ENCODE measurements at regions not wholly inside any gene's neighbourhood (a gene's known extent, or its start where the extent isn't known, plus 50 kb on each side); places are given as distances from the start of the nearest gene placed in this dataset.

DNA sequence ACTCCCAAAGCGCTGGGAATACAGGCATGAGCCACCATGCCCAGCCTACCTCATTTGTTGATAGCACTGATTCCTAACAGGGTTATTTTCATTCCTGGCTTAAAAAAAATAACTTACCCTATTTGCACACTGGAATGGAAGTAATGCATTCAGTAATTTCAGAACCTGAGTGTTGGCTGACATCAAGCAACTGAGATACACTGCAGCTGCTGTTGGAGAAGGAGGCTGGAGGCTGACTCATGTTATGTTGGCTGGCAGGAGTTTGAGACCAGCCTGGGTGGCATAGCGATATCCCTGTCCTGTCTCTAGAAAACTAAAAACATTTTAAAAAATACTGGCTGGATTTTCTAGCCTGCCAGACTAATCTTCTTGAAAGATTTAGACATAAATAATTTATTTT is 385.1 kb upstream of the MEX3C start:
- DNase-seq (ENCODE audit: low spot score), result no peak

DNA sequence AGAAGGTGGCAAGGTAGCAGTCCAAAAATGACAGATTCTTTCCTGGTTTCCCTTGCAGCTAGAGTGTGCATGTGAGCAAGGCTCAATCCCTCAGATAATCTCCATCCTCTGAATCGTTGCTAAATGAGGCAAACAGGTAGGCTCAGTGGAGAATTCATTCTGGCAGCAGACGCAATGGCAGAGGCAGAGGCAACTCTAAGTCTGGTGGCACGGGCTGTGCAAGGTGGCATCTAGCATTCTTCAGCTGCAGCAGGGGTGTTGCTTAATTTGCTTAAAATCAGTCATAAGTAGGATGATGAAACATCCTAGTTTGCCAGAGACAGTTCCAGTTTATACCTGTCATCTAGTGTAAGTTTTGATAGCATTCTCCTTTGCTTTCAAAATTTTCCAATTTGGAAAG is 391.1 kb upstream of the MEX3C start:
- no peak for DNase-seq (ENCODE audit: low spot score)

DNA sequence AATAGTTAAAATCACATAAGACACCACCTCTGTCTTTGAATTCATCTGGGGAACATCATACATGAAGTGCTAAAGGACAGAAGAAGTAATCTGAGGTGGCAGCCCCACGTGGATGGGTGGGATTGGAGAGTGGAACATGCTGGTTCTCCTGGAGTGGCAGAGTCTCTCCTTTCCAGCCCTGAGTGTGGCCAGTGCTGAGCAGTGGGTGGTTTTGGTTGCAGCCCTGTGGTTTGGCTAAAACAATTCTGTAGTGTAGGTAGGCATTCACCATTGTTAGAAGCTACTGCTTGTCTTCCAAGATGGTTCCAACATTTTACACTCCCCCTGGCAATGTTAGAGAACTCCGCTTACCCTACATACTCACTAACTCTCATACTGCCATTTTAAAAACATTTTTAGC is 396.4 kb upstream of the MEX3C start:
- no peak for DNase-seq (ENCODE audit: low spot score)

DNA sequence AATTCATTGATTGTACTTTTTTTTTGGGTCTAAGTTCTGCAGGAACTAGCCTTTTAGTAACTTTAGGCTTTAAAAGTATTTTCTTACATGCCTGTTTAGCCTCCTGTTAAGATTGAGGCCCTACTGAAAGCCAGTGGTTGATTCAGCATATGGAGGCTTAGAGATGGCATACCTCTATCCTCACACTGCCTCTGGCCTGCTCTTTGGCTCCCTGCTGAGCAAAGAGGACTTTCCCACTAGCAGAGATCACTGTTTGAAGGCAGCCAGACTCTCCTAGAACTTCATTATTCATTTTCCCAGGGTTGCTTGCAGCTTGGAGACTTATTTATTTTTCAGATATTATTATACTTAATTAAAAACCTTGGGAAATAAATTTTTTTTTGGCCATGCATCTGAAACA is 405.6 kb upstream of the MEX3C start:
- DNase-seq (ENCODE audit: low spot score), result no peak

DNA sequence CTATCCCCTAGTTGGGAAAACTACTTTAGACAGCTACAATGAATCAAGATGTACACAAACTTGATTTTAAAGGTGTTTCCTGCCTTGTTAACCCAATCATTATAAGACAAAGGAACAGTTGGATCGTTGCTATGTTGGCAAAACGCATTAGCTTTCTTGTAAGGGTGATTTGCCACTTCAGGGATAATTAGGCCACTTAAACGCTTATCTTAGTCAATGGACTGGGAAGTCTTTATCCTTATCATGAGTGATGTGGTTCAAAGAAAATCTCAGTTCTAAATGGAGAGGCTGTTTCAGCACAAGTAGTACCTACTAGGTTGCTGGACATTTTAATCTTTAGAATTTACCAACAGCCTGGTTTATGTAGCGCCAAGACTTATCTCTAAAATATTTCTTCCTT is 406.1 kb upstream of the MEX3C start:
- DNase-seq (ENCODE audit: low spot score), result no peak

DNA sequence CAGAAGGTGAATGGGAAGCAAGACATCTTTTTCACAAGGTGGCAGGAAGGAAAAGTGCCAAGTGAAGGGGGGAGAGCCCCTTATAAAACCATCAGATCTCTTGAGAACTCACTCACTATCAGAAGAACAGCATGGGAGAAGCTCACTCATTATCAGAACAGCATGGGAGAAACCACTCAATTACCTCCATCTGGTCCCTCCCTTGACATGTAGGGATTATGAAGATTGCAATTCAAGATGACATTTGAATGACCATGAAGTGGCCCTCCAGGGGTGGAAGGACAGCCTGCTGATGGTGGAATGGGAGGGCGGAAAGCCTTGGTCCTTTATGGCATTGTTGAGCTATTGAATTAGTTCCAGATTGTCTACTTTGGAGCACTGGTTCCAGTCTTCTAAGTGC is 413.0 kb upstream of the MEX3C start:
- no peak for DNase-seq (ENCODE audit: low spot score)

DNA sequence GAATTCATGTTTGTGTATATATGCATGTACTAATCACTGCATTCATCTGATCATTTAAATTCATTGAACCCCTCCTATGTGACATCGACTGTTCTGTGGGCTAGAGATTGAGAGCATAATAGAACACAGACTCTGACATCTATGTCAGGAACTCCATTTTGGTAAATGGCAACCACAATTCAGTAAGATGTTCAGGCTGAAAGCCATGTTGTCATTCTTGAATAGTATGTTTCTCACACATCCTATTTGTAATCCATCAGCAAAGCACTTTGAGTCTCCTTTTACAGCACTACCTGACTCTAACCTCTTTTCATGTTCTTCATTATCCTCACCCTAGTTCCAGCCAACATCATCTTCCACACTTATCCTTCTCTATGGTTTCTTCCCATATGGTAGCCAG is 413.8 kb upstream of the MEX3C start:
- no peak for DNase-seq (ENCODE audit: low spot score)

DNA sequence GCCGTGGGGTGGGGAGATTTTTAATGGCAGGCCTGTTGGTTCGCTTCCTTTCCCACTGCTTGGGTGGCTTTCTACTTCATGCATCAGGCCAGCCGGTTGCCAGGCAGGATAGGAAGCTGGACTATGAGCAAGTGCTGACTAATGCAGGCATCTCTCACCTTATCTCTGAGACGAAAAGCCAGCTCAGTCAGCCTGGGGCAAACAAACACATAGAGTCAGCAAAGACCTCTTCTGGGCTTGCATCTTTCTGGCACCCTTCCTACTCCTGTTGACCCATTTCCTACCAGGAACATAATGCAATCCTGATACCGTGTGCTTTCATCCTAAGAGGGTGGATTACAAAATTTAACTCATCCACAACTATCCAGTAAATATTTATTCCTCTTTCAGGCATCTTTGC is 416.6 kb upstream of the MEX3C start:
- peak; percentile 89 for DNase-seq (ENCODE audit: low spot score)

DNA sequence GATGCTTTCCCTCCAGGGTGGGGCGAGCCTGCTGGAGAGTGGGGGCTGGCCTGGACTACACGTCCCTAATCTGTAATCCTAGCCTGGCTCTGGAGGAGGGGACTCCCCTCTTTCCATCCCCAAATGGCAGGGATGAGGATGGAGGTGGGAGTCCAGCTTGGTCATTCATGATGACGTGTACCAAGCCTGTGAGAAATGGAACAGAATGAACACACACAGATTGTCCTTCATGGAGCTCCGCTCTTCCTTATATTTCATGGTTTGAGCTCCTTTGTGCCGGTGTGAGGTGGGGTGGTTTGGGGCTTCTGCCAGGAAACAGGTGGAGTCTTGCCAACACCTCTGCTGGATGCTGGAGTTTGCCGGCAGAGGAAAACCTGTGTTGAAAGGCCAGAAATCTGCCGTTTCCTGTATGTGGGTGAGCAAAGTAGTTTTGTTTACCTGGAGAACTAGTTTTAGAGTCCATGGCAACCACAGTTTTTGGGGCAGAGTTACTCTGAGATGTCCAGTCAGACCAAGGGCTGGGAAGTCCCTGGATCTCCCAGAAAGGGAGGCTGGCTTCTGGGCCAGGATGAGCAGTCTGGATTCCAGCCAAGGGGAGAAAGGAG is 417.6 kb upstream of the MEX3C start:
- peak; percentile 81 for DNase-seq (ENCODE audit: low spot score)

DNA sequence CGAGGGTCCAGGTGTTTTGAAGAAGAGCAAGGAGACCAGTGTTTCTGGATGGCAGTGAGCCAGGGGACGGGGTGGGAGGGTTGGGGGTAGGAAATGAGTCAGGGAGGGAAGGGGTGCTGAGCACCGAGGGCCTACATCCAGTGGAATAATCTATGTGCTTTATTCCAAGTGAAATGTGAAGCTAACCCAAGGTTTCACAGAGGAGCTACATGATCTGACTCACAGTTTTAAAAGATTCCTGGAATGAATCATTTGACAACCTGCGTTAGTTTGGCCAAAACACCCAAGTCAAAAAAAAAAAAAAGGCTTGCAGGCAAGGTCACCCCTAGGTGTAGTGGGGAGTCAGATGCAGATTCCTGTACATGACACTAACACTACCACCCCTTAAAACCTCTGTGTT is 419.7 kb upstream of the MEX3C start:
- DNase-seq (ENCODE audit: low spot score), result peak; percentile 89

DNA sequence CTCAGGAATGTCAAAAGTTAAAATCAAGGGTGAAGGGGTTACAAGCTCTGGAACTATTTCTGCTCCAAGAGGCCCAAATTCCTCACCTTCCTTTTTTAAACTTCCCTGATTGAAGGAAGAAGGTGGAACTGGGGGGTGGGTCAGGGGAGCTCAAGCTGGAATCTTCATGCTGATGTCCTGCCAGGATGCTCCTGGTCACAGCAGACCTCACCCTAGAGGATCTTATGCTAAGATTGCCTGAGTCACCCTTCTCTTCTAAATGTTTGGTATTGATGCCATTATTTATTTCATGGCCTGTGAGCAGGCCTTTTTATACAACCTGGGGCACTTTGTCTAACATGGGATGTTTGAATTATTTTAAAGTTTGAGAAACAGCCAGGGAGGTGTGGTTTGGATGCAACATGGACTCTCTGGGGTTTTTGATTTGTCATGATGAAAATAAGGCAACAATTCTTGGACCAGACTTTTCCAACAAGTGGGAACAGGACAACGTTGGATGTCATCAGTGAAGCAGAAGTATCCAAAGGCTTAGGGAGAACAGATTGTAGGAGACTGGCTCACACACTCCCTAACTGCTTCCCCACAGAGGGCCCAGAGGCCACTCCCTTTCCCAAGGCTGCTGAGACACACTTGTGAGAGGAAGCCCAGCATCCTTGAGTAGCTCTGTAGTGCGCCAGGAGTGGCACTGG is 420.2 kb upstream of the MEX3C start:
- DNase-seq (ENCODE audit: low spot score), result peak; percentile 43

DNA sequence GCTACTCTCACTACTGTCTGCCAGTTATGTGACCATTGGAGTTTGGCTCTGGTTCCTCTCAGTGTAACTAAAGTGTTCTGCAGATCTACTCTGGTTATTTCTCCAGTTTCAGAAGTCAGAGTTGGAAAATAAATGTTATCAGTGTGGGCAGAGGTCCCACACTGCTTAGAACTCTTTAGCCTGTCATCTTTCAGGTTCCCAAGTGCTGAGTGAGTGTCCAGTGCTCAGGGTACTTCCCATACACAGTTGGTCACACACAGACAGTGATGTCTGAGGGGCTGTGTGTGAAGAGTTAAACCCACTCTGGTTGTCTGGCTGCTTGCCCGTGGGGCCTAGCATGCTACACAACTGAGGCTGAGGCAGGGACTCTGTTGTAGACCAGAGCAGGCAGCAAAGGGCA is 421.8 kb upstream of the MEX3C start:
- DNase-seq (ENCODE audit: low spot score), result no peak

DNA sequence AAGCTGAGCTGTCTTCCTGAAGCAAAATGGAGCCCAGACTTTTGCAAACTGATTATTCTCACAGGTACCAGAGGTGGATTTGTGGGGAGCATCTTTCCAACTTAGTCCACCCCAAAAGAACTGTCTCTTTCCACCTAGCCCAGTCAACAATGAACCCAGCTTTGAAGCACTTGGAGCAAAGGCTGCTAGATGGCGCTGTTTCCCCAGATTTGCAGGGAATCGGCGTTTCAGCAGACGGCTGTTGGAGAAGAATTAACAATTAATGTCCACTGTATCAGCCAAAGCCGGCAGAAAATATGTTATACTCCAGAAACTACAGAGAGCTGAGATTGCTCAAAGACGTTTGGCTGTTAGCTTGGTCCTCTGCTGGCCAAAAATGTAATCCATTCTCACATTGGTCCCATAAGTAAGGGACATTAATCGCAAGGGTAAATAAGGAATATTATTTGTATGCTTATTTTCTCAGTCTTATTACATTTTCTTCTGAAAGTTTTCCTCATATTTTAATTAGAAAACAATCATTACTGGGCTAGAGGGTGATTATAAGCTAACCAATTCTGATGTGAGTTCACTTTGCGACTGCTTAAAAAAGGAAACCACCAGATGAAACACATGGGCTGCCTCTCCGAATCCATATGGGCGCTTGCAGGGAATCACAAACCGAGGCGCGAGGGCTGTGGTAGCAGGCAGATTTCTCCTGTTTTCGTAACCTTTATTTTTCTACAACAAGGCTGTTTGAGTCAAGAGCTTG is 423.8 kb upstream of the MEX3C start:
- DNase-seq (ENCODE audit: low spot score), result peak; percentile 59

DNA sequence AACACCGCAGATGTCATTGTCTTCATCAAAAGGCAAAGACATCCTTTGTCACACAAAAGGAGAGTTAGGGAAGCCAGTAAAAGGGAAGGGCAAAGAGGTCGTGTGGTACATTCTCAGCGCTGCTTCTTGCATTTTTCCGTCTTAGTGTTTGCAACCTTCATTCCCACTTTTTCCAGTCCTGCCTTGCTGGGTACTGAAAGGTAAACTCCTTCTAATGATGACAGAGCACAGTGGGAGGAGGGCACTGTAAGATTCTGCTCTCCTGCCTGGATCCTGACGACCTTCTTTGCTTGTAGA is 424.3 kb upstream of the MEX3C start:
- DNase-seq (ENCODE audit: low spot score), result no peak

DNA sequence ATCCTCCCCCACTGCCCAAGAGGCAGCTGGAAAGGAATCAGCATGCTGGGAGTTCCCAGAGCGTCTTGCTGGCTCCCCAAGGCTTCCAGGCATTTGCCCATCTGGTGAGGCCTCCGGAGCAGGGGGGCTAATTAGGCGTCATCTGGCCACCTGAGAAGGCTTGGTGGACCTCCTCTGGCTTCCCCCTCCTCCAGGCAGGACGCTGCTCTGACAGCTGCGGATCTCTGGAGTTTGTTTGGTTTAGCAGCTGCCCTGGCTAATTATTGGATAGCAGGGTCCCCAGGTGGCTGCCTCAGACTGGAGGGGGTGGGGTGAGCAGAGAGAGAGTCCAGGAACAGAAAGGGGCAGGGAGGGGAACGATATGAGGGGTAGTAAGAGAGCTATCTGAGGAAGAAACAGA is 425.2 kb upstream of the MEX3C start:
- no peak for DNase-seq (ENCODE audit: low spot score)

DNA sequence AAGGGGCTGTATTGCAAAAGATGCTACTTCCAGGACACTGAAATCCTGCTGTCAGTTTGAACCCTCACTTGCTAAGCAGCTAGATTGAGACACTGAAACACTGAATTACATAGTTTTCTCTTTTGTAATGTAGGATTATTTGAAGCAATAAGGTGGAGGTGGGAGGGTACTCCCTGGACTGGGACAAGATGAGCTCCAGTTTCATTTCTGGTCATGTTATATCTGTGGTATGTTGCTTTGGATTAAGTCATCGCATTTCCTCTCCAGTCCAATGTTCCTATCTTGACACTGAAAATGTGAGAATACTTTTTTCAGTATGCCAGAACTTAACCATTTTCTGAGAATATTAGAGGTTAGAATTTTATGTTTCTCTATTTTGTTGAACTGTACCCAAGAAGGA is 426.2 kb upstream of the MEX3C start:
- DNase-seq (ENCODE audit: low spot score), result no peak

DNA sequence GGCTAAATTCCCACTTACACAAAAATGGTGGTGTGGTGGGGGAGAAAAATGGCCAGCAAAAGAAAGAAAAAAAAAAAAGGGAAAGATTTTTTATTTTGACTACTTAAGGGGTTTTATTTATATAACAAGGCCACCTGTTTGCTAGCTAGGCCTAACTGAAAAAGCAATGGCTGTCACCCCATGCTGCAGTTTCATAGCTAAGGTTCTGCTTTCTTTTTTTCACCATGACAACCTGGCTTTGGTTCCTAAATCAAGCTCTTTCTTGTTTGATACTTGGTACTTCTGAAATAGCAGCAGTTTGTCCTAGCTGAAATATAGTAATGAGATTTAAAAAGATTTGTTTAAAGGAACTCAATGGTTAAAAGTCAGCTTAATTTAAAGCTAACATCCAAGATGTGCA is 433.2 kb upstream of the MEX3C start:
- DNase-seq (ENCODE audit: low spot score), result no peak

DNA sequence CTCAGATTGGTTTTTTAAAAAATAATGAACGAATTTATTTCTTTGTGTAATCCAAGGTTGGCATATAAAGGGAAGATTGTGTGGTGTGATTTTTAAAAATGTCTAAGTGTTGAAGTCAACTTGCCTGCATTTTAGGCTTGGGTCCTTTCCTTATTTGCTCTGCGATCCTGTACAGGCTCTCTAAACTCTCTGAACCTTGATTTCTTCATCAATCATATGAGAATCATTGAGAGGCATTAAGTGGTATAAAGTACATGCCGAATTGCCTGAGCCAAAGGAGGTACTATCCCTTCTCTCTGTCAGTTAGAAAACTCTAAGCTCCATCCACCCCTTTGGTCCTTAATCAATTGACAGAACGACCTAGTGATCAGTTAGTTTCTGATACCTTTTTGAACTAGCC is 440.4 kb upstream of the MEX3C start:
- DNase-seq (ENCODE audit: low spot score), result no peak

DNA sequence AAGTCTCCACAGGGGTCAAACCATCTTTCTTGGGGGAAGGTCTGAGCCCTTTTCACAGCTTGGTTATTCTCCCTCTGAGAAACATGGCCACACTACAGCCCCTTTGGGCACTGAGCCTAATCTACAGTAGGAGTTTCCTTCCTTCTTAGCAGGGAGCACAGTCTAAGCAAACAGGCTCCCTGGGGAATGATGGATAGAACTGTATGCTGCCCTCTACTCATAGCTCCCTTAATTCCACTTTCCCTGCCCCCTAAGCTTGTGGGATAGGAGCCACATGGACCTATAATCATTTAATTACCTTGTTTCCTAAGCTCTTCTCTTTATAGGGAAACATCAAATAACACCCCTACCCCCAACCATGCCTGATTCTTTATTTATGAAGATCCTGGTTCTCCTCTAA is 442.1 kb upstream of the MEX3C start:
- no peak for DNase-seq (ENCODE audit: low spot score)

DNA sequence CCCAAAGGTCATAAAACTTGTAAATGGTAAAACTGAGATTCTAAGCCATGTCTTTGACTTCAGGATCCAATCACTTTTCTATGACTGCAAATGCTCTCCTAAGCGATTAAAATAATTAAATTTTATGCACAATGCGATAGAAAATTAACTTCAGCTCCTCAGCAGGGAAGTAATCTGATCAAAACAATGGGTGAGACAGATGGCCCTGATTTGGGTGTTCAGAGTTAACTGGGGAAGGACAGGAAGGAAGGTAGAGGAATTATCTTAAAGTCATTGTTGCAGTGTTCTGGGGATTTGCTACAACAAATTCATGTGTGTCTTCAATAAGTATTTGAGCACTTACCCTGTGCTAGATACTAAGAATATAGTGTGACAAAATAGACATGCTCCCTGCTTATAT is 446.0 kb upstream of the MEX3C start:
- DNase-seq (ENCODE audit: low spot score), result no peak

DNA sequence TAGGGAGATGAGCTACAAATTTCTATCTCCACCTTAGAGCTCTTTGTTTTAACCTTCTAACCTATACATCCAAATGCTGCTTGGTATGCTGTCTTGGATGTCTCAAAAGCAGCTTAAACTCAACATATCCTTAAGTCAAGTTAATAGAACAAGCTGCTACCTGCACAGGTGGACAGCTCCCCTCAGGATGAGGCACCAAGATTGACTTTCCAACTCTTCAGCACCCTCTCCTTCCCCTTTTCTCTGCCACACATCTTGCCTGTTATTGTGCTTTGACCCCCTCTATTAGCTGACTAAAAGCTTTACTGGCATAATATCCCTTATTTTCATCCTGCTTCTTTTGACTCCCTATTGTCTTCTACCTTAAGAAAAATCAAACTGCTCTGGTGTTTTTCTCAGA is 448.1 kb upstream of the MEX3C start:
- no peak for DNase-seq (ENCODE audit: low spot score)

DNA sequence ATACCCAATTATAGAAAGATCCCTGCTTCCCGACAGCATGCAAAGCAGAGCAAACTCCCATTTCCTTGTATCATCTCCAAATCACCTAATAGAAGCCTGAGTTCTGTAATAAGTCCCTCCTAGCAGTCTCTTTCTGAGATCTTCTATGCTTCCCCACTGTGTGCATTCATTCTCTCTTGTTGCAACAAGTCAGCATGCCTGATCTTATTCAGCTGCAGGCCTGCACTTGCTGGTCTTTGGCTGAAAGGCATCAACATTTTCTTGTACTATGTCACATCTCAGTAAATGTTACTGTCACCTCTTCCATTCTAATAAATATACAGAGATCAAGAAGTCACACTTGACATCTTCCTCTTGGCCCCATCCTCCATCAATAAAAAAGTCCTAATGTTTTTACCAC is 449.9 kb upstream of the MEX3C start:
- no peak for DNase-seq (ENCODE audit: low spot score)

DNA sequence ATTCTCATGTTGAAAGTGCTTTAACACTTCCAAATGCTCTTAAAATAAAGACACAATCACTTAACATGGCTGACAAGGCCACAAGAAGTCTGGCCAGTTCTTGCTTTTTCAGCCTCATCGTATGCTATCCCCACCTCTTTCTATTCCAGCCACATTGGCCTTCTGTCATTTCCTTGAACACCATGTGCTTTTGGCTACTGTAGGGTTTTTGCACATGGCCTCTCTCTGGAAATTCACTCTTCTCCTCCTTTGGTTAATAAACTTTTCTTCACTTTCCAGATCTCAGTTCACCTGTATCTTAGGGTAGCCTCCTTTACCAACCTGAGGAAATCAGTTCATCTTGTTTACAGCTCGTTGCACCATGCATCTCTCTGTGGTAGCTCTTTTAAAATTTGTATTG is 450.5 kb upstream of the MEX3C start:
- DNase-seq (ENCODE audit: low spot score), result no peak

DNA sequence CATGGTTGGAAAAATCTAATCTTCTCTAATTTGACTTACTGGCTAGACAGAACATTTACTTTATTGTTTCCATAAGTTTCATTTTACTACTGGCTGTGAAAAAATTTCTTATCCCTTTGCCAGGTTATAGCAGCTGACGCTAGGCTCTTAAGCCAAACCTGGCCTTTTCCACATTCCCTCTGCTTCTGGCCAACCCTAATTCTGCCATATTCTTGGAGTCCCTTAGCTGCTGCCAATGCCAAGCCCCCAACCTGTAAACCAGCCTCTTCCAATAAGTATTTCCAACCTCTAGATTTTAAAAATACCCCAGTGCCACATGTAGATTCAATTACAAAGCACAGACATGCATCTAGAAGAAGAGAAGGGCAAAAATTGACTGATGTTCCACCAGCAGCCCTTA is 452.3 kb upstream of the MEX3C start:
- no peak for DNase-seq (ENCODE audit: low spot score)
